ENCODE measurements at regions not wholly inside any gene's neighbourhood (a gene's known extent, or its start where the extent isn't known, plus 50 kb on each side); places are given as distances from the start of the nearest gene placed in this dataset.

GRCh38 chr7:50164559-50165170 is 71.6 kb upstream of the ZPBP start:
- no peak for DNase-seq

GRCh38 chr7:50160206-50160605 is 67.2 kb upstream of the ZPBP start:
- no peak for DNase-seq

- no peak for DNase-seq
Observed at GRCh38 chr7:50159154-50159553, 66.1 kb upstream of the ZPBP start.

GRCh38 chr7:50156706-50157105 is 63.7 kb upstream of the ZPBP start:
- DNase-seq = no peak

GRCh38 chr7:50156163-50156562 is 63.1 kb upstream of the ZPBP start:
- DNase-seq = no peak

- no peak for DNase-seq
Observed at GRCh38 chr7:50155755-50156154, 62.7 kb upstream of the ZPBP start.

- DNase-seq = no peak
Observed at GRCh38 chr7:50153995-50154394, 60.9 kb upstream of the ZPBP start.

GRCh38 chr7:50153148-50153547 is 60.1 kb upstream of the ZPBP start:
- no peak for DNase-seq

- DNase-seq = no peak
Observed at GRCh38 chr7:50152486-50152885, 59.4 kb upstream of the ZPBP start.

GRCh38 chr7:50151661-50152060 is 58.6 kb upstream of the ZPBP start:
- DNase-seq = no peak

- no peak for DNase-seq
Observed at GRCh38 chr7:50151001-50151400, 58.0 kb upstream of the ZPBP start.

GRCh38 chr7:50149369-50149768 is 56.3 kb upstream of the ZPBP start:
- DNase-seq = no peak

- no peak for DNase-seq
Observed at GRCh38 chr7:50147951-50148808, 55.1 kb upstream of the ZPBP start.

- no peak for DNase-seq
Observed at GRCh38 chr7:50146692-50147091, 53.6 kb upstream of the ZPBP start.

- DNase-seq = no peak
Observed at GRCh38 chr7:50145801-50146338, 52.8 kb upstream of the ZPBP start.

GRCh38 chr7:50145226-50145625 is 52.2 kb upstream of the ZPBP start:
- DNase-seq = no peak

All from hematopoietic multipotent progenitor cell treated with erythropoietin and hydrocortisone succinate and interleukin-3 and kit ligand, for 8 days (in vitro differentiated cells).